ENCODE measurements at regions not wholly inside any gene's neighbourhood (a gene's known extent, or its start where the extent isn't known, plus 50 kb on each side); places are given as distances from the start of the nearest gene placed in this dataset.

- TF ChIP-seq CTCF (IDR thresholded peaks at IDR 0.05; ENCODE audit: low read depth, low read length) (no peak), EZH2phosphoT487 (IDR thresholded peaks at IDR 0.05; ENCODE audit: low read depth) (no peak)
Measured at GRCh38 chr15:99450896-99451358, 114.9 kb upstream of the MEF2A start.
